HEK293T (cell line): ENCODE measurements at regions not wholly inside any gene's neighbourhood (a gene's known extent, or its start where the extent isn't known, plus 50 kb on each side); places are given as distances from the start of the nearest gene placed in this dataset.
A peak's percentile ranks its signal among the peaks of the same experiment; 100 is the strongest.

ENCODE experiments used
- ARNT ChIP-seq: fragments of 450-650 bp; IDR thresholded peaks from 2 replicates; pipeline ENCODE4 v1.6.1; 2017; ENCODE audit warnings: mild to moderate bottlenecking
- BHLHE40 ChIP-seq: fragments of 450-650 bp; IDR thresholded peaks from 2 replicates; pipeline ENCODE4 v1.6.1; 2016; ENCODE audit warnings: mild to moderate bottlenecking, moderate library complexity, borderline replicate concordance
- CTBP1 ChIP-seq: fragments of 450-650 bp; IDR thresholded peaks from 2 replicates; pipeline ENCODE4 v1.6.1; 2016; ENCODE audit warnings: borderline replicate concordance
- ELF4 ChIP-seq: fragments of 450-650 bp; IDR thresholded peaks from 2 replicates; pipeline ENCODE4 v1.6.1; 2017; ENCODE audit warnings: antibody characterized with exemption
- FOXA1 ChIP-seq: fragments of 450-650 bp; IDR thresholded peaks from 2 replicates; pipeline ENCODE4 v1.6.1; 2016; ENCODE audit warnings: mild to moderate bottlenecking
- FOXK2 ChIP-seq: fragments of 450-650 bp; IDR thresholded peaks from 2 replicates; pipeline ENCODE4 v1.6.1; 2016; ENCODE audit warnings: mild to moderate bottlenecking
- FOXM1 ChIP-seq: fragments of 450-650 bp; IDR thresholded peaks from 2 replicates; pipeline ENCODE4 v1.6.1; 2017; ENCODE audit warnings: mild to moderate bottlenecking, borderline replicate concordance
- LEF1 ChIP-seq: fragments of 450-650 bp; IDR thresholded peaks from 2 replicates; pipeline ENCODE4 v1.6.1; 2017; ENCODE audit warnings: mild to moderate bottlenecking, borderline replicate concordance
- NFRKB ChIP-seq: fragments of 450-650 bp; IDR thresholded peaks from 2 replicates; pipeline ENCODE4 v1.6.1; 2016; ENCODE audit warnings: mild to moderate bottlenecking, moderate library complexity
- SP1 ChIP-seq: fragments of 450-650 bp; IDR thresholded peaks from 2 replicates; pipeline ENCODE4 v1.6.1; 2017
- SUZ12 ChIP-seq: fragments of 450-650 bp; IDR thresholded peaks from 2 replicates; pipeline ENCODE4 v1.6.1; 2016; ENCODE audit warnings: mild to moderate bottlenecking
- TARDBP ChIP-seq: fragments of 450-650 bp; IDR thresholded peaks from 2 replicates; pipeline ENCODE4 v1.6.1; 2016
- TF ChIP-seq, protein P1 (sequence below): fragments of 450-650 bp; IDR thresholded peaks from 2 replicates; pipeline ENCODE4 v1.6.1; 2016

DNA sequence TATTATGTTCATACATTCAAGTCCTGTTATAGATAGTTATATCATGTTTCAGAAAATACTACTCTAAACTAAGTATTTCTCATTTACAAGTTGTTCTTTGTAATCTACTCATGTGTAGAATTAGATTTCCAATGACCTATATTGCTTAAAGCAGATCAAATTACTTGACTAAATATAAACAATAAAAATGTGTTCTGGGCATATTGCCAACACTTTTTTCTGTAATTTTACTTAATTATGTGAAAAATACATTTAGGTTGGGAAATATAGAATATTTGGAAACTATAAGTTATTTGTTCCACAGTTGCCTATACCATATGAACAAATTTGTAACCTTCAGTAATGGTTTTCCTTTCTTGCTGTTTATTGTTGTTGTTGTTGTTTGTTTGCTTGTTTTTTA lies 275.2 kb upstream of the PCDH9 start:
- TF ChIP-seq, protein P1, sequence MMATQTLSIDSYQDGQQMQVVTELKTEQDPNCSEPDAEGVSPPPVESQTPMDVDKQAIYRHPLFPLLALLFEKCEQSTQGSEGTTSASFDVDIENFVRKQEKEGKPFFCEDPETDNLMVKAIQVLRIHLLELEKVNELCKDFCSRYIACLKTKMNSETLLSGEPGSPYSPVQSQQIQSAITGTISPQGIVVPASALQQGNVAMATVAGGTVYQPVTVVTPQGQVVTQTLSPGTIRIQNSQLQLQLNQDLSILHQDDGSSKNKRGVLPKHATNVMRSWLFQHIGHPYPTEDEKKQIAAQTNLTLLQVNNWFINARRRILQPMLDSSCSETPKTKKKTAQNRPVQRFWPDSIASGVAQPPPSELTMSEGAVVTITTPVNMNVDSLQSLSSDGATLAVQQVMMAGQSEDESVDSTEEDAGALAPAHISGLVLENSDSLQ: no peak
- no peak for TF ChIP-seq CTBP1
- peak; percentile 34 for TF ChIP-seq TARDBP
- TF ChIP-seq SP1: no peak
- TF ChIP-seq FOXA1: no peak
- TF ChIP-seq ARNT: no peak
- no peak for TF ChIP-seq SUZ12
- TF ChIP-seq ELF4: no peak
- TF ChIP-seq FOXM1: no peak
- TF ChIP-seq NFRKB: no peak
- no peak for TF ChIP-seq BHLHE40
- TF ChIP-seq LEF1: no peak
- no peak for TF ChIP-seq FOXK2
